ENCODE measurements at regions not wholly inside any gene's neighbourhood (a gene's known extent, or its start where the extent isn't known, plus 50 kb on each side); places are given as distances from the start of the nearest gene placed in this dataset.

DNA sequence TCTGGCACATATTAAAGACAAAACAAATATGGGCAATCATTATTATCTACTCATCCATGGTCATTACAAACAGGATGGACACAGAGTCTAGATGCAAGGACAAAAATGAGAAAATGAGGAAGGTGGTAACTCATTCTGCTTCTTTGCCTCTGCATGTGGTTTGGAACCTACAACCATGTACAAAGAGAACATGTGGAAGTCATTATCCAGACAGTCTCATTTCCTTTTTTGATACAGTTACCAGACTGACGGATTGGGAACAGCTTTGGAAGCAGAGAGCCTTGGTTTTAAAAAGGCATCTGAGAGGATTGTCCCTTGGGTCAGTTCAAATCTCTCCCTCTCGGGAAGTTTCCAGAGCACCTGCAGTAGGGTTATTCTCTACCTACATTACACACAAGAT, 433.4 kb upstream of the TNC start:
- no peak for TF ChIP-seq TCF7 (IDR thresholded peaks at IDR 0.05; ENCODE audit: low read depth)
- no peak for TF ChIP-seq HOXA7 (CRISPR knock-in tag; IDR thresholded peaks at IDR 0.05)
- no peak for TF ChIP-seq MAFF (IDR thresholded peaks at IDR 0.05; ENCODE audit: low read depth, low read length)
- no peak for TF ChIP-seq FOXJ3 (CRISPR knock-in tag; IDR thresholded peaks at IDR 0.05; ENCODE audit: borderline replicate concordance)
- TF ChIP-seq ZNF777 (CRISPR knock-in tag; IDR thresholded peaks at IDR 0.05): no peak
- TF ChIP-seq CEBPZ (IDR thresholded peaks at IDR 0.05; ENCODE audit: low read length): no peak
- no peak for TF ChIP-seq POLR2AphosphoS5 (IDR thresholded peaks at IDR 0.05; ENCODE audit: low read depth, low read length)
- no peak for TF ChIP-seq MEF2D (CRISPR knock-in tag; IDR thresholded peaks at IDR 0.05)
- no peak for TF ChIP-seq ATAD3A (CRISPR knock-in tag; IDR thresholded peaks at IDR 0.05)
- TF ChIP-seq, protein P1, sequence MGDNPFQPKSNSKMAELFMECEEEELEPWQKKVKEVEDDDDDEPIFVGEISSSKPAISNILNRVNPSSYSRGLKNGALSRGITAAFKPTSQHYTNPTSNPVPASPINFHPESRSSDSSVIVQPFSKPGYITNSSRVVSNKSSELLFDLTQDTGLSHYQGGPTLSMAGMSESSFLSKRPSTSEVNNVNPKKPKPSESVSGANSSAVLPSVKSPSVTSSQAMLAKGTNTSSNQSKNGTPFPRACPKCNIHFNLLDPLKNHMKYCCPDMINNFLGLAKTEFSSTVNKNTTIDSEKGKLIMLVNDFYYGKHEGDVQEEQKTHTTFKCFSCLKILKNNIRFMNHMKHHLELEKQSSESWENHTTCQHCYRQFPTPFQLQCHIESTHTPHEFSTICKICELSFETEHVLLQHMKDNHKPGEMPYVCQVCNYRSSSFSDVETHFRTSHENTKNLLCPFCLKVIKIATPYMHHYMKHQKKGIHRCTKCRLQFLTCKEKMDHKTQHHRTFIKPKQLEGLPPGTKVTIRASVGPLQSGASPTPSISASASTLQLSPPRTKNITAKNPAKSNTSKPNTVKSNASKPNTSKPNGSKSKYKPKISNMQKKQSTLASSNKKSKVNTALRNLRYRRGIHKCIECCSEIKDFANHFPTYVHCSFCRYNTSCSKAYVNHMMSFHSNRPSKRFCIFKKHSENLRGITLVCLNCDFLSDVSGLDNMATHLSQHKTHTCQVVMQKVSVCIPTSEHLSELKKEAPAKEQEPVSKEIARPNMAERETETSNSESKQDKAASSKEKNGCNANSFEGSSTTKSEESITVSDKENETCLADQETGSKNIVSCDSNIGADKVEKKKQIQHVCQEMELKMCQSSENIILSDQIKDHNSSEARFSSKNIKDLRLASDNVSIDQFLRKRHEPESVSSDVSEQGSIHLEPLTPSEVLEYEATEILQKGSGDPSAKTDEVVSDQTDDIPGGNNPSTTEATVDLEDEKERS (CRISPR knock-in tag; IDR thresholded peaks at IDR 0.05): no peak
- TF ChIP-seq ZNF10 (CRISPR knock-in tag; IDR thresholded peaks at IDR 0.05; ENCODE audit: borderline replicate concordance, low read depth): no peak
- no peak for TF ChIP-seq MAZ (IDR thresholded peaks at IDR 0.05; ENCODE audit: borderline replicate concordance, low read depth, low read length)
- TF ChIP-seq MAZ (CRISPR knock-in tag; IDR thresholded peaks at IDR 0.05; ENCODE audit: low read depth): no peak
- TF ChIP-seq ZNF619 (CRISPR knock-in tag; IDR thresholded peaks at IDR 0.05): no peak
- TF ChIP-seq TBX2 (CRISPR knock-in tag; IDR thresholded peaks at IDR 0.05; ENCODE audit: borderline replicate concordance): no peak
